Osteoblast (primary cell): ENCODE measurements at regions not wholly inside any gene's neighbourhood (a gene's known extent, or its start where the extent isn't known, plus 50 kb on each side); places are given as distances from the start of the nearest gene placed in this dataset.

ENCODE experiments used
- DNase-seq: peaks from one replicate; pipeline ENCODE4 v3.0.0; 2011; ENCODE audit warnings: low spot score, mixed read lengths; ENCODE audit not compliant: insufficient read length; ENCODE audit errors: missing footprints
- H2AFZ ChIP-seq: 2 replicates; pipeline ENCODE4 v1.6.0; 2011; ENCODE audit warnings: mild to moderate bottlenecking, low read length
- H3K27ac ChIP-seq: 2 replicates; pipeline ENCODE4 v1.5.1; 2011; ENCODE audit warnings: mild to moderate bottlenecking, low read depth, low read length, moderate library complexity
- H3K27me3 ChIP-seq: 2 replicates; pipeline ENCODE4 v1.6.0; 2012; ENCODE audit warnings: mild to moderate bottlenecking, control low read depth, inconsistent platforms, low read length, moderate library complexity; ENCODE audit not compliant: insufficient read depth
- H3K36me3 ChIP-seq: 2 replicates; pipeline ENCODE4 v1.5.1; 2011; ENCODE audit warnings: mild to moderate bottlenecking, low read length, control low read depth, moderate library complexity; ENCODE audit not compliant: insufficient read depth
- H3K4me1 ChIP-seq: 2 replicates; pipeline ENCODE4 v1.5.1; 2011; ENCODE audit warnings: mild to moderate bottlenecking, low read length, control low read depth, moderate library complexity; ENCODE audit not compliant: insufficient read depth
- H3K4me2 ChIP-seq: 2 replicates; pipeline ENCODE4 v1.6.0; 2011; ENCODE audit warnings: mild to moderate bottlenecking, low read length; ENCODE audit not compliant: insufficient read depth
- H3K4me3 ChIP-seq: fragments of 200-600 bp; sonication (generic); 3 replicates; pipeline ENCODE4 v1.5.1; 2012; ENCODE audit warnings: mild to moderate bottlenecking, low read length, inconsistent platforms; ENCODE audit not compliant: insufficient read depth
- H3K79me2 ChIP-seq: 2 replicates; pipeline ENCODE4 v1.6.0; 2012; ENCODE audit warnings: mild to moderate bottlenecking, low read length, control low read depth, inconsistent platforms; ENCODE audit not compliant: insufficient read depth
- H3K9me3 ChIP-seq: 2 replicates; pipeline ENCODE4 v1.5.1; 2011; ENCODE audit warnings: low read depth, low read length, control low read depth
- H4K20me1 ChIP-seq: 2 replicates; pipeline ENCODE4 v1.6.0; 2012; ENCODE audit warnings: mild to moderate bottlenecking, low read length, control low read depth; ENCODE audit not compliant: insufficient read depth
- CTCF ChIP-seq: IDR thresholded peaks from 2 replicates; pipeline ENCODE4 v1.5.1; 2011; ENCODE audit warnings: mild to moderate bottlenecking, low read depth, low read length, moderate library complexity; ENCODE audit errors: extremely low read depth

GRCh38 chrX:36909676-36910030 lies 98.5 kb upstream of the FAM47C start:
- Histone ChIP-seq H4K20me1 (no peaks in the 10 kb centered on the region), H3K27me3 (no peaks in the 10 kb centered on the region), H3K27ac (no peak overlapping the region), H3K9me3 (no peaks in the 10 kb centered on the region), H3K4me3 (no peak overlapping the region), H3K36me3 (no peaks in the 10 kb centered on the region), H2AFZ (no peak overlapping the region), H3K4me1 (no peaks in the 10 kb centered on the region), H3K4me2 (no peak overlapping the region), H3K79me2 (no peaks in the 10 kb centered on the region)
- DNase-seq: no peak
- TF ChIP-seq CTCF: no peak

- Histone ChIP-seq H4K20me1 (no peaks in the 10 kb centered on the region), H3K4me1 (no peaks in the 10 kb centered on the region), H2AFZ (no peak overlapping the region), H3K9me3 (no peaks in the 10 kb centered on the region), H3K27me3 (no peaks in the 10 kb centered on the region), H3K36me3 (no peaks in the 10 kb centered on the region), H3K79me2 (no peaks in the 10 kb centered on the region), H3K4me3 (no peak overlapping the region), H3K4me2 (no peak overlapping the region), H3K27ac (no peak overlapping the region)
- no peak for TF ChIP-seq CTCF
- DNase-seq: no peak
These were observed 94.6 kb upstream of the FAM47C start for GRCh38 chrX:36913551-36913950.

- H3K27me3 ChIP-seq: no peaks in the 10 kb centered on the region
- no peak overlapping the region for H3K4me2 ChIP-seq
- H3K9me3 ChIP-seq: no peaks in the 10 kb centered on the region
- no peak for TF ChIP-seq CTCF
- H3K4me1 ChIP-seq: no peaks in the 10 kb centered on the region
- no peaks in the 10 kb centered on the region for H4K20me1 ChIP-seq
- DNase-seq: no peak
- no peak overlapping the region for H3K4me3 ChIP-seq
- no peak overlapping the region for H2AFZ ChIP-seq
- H3K27ac ChIP-seq: no peak overlapping the region
- no peaks in the 10 kb centered on the region for H3K79me2 ChIP-seq
- no peaks in the 10 kb centered on the region for H3K36me3 ChIP-seq
These were observed 91.2 kb upstream of the FAM47C start for GRCh38 chrX:36916941-36917340.

GRCh38 chrX:36927712-36928111 lies 80.5 kb upstream of the FAM47C start:
- no peak for TF ChIP-seq CTCF
- no peak for DNase-seq
- no peak overlapping the region for H3K27ac ChIP-seq

More at GRCh38 chrX:36927712-36928111, 80.5 kb upstream of the FAM47C start:
- Histone ChIP-seq H3K4me1 (no peaks in the 10 kb centered on the region), H3K4me2 (no peak overlapping the region), H2AFZ (no peak overlapping the region), H4K20me1 (no peaks in the 10 kb centered on the region), H3K4me3 (no peak overlapping the region), H3K79me2 (no peaks in the 10 kb centered on the region), H3K36me3 (no peaks in the 10 kb centered on the region), H3K27me3 (no peaks in the 10 kb centered on the region), H3K9me3 (no peaks in the 10 kb centered on the region)
